ENCODE measurements at regions not wholly inside any gene's neighbourhood (a gene's known extent, or its start where the extent isn't known, plus 50 kb on each side); places are given as distances from the start of the nearest gene placed in this dataset.
A peak's percentile ranks its signal among the peaks of the same experiment; 100 is the strongest.

GRCh38 chr20:1774479-1774878, 116.9 kb upstream of the SIRPG start:
- intact Hi-C loops (cut with DNase I), result no loop called here
- Histone ChIP-seq H3K9me3 (no peaks in the 10 kb centered on the region), H3K4me1 (peaks cover 15 to 19% of the 10 kb centered on the region in 2 donors), H3K4me3 (replicated peaks in 1 of 3) (no peak overlapping the region), H3K27ac (no peak overlapping the region), H3K27me3 (no peaks in the 10 kb centered on the region), H3K36me3 (no peaks in the 10 kb centered on the region)
- no peak for TF ChIP-seq CTCF (IDR thresholded peaks at IDR 0.05)
- no peak for TF ChIP-seq POLR2A (IDR thresholded peaks at IDR 0.05)
- WGBS, 2 donors, result 95 to 99% methylated on average over 6 of the region's 6 CpGs
- no peak for DNase-seq

GRCh38 chr20:1773816-1774215, 116.2 kb upstream of the SIRPG start:
- Histone ChIP-seq H3K9me3 (no peaks in the 10 kb centered on the region), H3K4me1 (peaks cover 15 to 19% of the 10 kb centered on the region in 2 donors), H3K4me3 (replicated peaks in 1 of 3) (no peak overlapping the region), H3K27me3 (no peaks in the 10 kb centered on the region), H3K36me3 (no peaks in the 10 kb centered on the region), H3K27ac (no peak overlapping the region)
- no peak for DNase-seq
- intact Hi-C loops (cut with DNase I), result no loop called here
- TF ChIP-seq CTCF (IDR thresholded peaks at IDR 0.05) (no peak), POLR2A (IDR thresholded peaks at IDR 0.05) (no peak)
- 80 to 89% methylated on average over 2 of the region's 2 CpGs for WGBS, 2 donors

- Histone ChIP-seq H3K4me3 (replicated peaks in 1 of 3) (no peak overlapping the region), H3K36me3 (no peaks in the 10 kb centered on the region), H3K9me3 (no peaks in the 10 kb centered on the region), H3K4me1 (no peaks in the 10 kb centered on the region), H3K27me3 (no peaks in the 10 kb centered on the region), H3K27ac (no peak overlapping the region)
- DNase-seq, result no peak
- 89% methylated on average over 3 of the region's 3 CpGs for WGBS, 2 donors
- TF ChIP-seq CTCF (IDR thresholded peaks at IDR 0.05), result no peak
- no peak for TF ChIP-seq POLR2A (IDR thresholded peaks at IDR 0.05)
- intact Hi-C loops (cut with DNase I), result no loop called here
These were observed 111.9 kb upstream of the SIRPG start for GRCh38 chr20:1769491-1769890.

- intact Hi-C loops (cut with DNase I), result no loop called here
- no peak overlapping the region for H3K4me3 ChIP-seq (replicated peaks in 1 of 3)
- no peaks in the 10 kb centered on the region for H3K9me3 ChIP-seq
- no peaks in the 10 kb centered on the region for H3K36me3 ChIP-seq
- H3K27ac ChIP-seq, result no peak overlapping the region
- H3K4me1 ChIP-seq, result no peaks in the 10 kb centered on the region
- no peaks in the 10 kb centered on the region for H3K27me3 ChIP-seq
- no peak for TF ChIP-seq POLR2A (IDR thresholded peaks at IDR 0.05)
- TF ChIP-seq CTCF (IDR thresholded peaks at IDR 0.05), result no peak
- 93 to 98% methylated on average over 1 of the region's 1 CpG for WGBS, 2 donors
- DNase-seq, result no peak
These were observed 109.2 kb upstream of the SIRPG start for GRCh38 chr20:1766731-1767130.

- DNase-seq, result peak; percentile 74 to 78
- Histone ChIP-seq H3K9me3 (no peaks in the 10 kb centered on the region), H3K27ac (no peak overlapping the region), H3K4me3 (replicated peaks in 1 of 3) (no peak overlapping the region), H3K27me3 (no peaks in the 10 kb centered on the region), H3K36me3 (no peaks in the 10 kb centered on the region), H3K4me1 (no peaks in the 10 kb centered on the region)
- intact Hi-C loops (cut with DNase I), result no loop called here
- TF ChIP-seq CTCF (IDR thresholded peaks at IDR 0.05), result peak in 5 of 6 experiments; percentile 44 to 74 (median 63)
- TF ChIP-seq POLR2A (IDR thresholded peaks at IDR 0.05), result no peak
- 28 to 33% methylated on average over 15 of the region's 15 CpGs for WGBS, 2 donors
These were observed 106.8 kb upstream of the SIRPG start for GRCh38 chr20:1764136-1765033.
